ENCODE measurements at regions not wholly inside any gene's neighbourhood (a gene's known extent, or its start where the extent isn't known, plus 50 kb on each side); places are given as distances from the start of the nearest gene placed in this dataset.

- no peaks in the 10 kb centered on the region for H3K36me3 ChIP-seq (ENCODE audit: control insufficient read depth in 4 of 4, insufficient read depth in 4 of 4, low read length in 3 of 4)
- H3K4me3 ChIP-seq (ENCODE audit: control insufficient read depth in 1 of 7, extremely low read depth in 1 of 7, insufficient read depth in 4 of 7, low read depth in 2 of 7, low read length in 6 of 7) = no peak overlapping the region
- DNase-seq = peak; percentile 0 to 26 (median 25)
- H3K27ac ChIP-seq (ENCODE audit: insufficient read depth in 1 of 2, low read depth in 1 of 2, low read length in 2 of 2, poor library complexity in 1 of 2, severe bottlenecking in 2 of 2) = no peak overlapping the region
- H3K9me3 ChIP-seq (ENCODE audit: control extremely low read depth in 1 of 5, control insufficient read depth in 4 of 5, insufficient read depth in 2 of 5, low read depth in 1 of 5, low read length in 4 of 5) = no peaks in the 10 kb centered on the region
- no peaks in the 10 kb centered on the region for H3K27me3 ChIP-seq (replicated peaks in 2 of 5; ENCODE audit: control insufficient read depth in 4 of 5, insufficient read depth in 5 of 5, low read length in 4 of 5)
- CTCF ChIA-PET = interaction anchor here (1.0 kb wide), 1 partner anchor 15 kb away, joined by 3 read pairs; no protein-coding TSS in a partner anchor
- POLR2A ChIA-PET = no interaction called here
- H3K4me1 ChIP-seq (ENCODE audit: control extremely low read depth in 1 of 4, control insufficient read depth in 4 of 4, insufficient read depth in 4 of 4, low read length in 3 of 4) = no peaks in the 10 kb centered on the region
- no CpG with 5 or more reads among the region's 1 CpG for WGBS (ENCODE audit: insufficient coverage)
Measured at GRCh38 chr2:146523196-146523595, 1321.6 kb upstream of the ACVR2A start.

GRCh38 chr2:146506851-146507250 lies 1338.0 kb upstream of the ACVR2A start:
- peak in 1 of 3 donors; percentile 14 for DNase-seq
- no peaks in the 10 kb centered on the region for H3K4me1 ChIP-seq (ENCODE audit: control extremely low read depth in 1 of 4, control insufficient read depth in 4 of 4, insufficient read depth in 4 of 4, low read length in 3 of 4)
- CTCF ChIA-PET = interaction anchor here (1.8 kb wide), 1 partner anchor 18 kb away, joined by 5 read pairs; no protein-coding TSS in a partner anchor
- no peaks in the 10 kb centered on the region for H3K27me3 ChIP-seq (replicated peaks in 2 of 5; ENCODE audit: control insufficient read depth in 4 of 5, insufficient read depth in 5 of 5, low read length in 4 of 5)
- POLR2A ChIA-PET = no interaction called here
- H3K9me3 ChIP-seq (ENCODE audit: control extremely low read depth in 1 of 5, control insufficient read depth in 4 of 5, insufficient read depth in 2 of 5, low read depth in 1 of 5, low read length in 4 of 5) = no peaks in the 10 kb centered on the region
- no peak overlapping the region for H3K4me3 ChIP-seq (ENCODE audit: control insufficient read depth in 1 of 7, extremely low read depth in 1 of 7, insufficient read depth in 4 of 7, low read depth in 2 of 7, low read length in 6 of 7)
- H3K36me3 ChIP-seq (ENCODE audit: control insufficient read depth in 4 of 4, insufficient read depth in 4 of 4, low read length in 3 of 4) = no peaks in the 10 kb centered on the region
- H3K27ac ChIP-seq (ENCODE audit: insufficient read depth in 1 of 2, low read depth in 1 of 2, low read length in 2 of 2, poor library complexity in 1 of 2, severe bottlenecking in 2 of 2) = no peak overlapping the region

GRCh38 chr2:146503366-146503765 lies 1341.5 kb upstream of the ACVR2A start:
- CTCF ChIA-PET = interaction anchor here (0.7 kb wide), 1 partner anchor 48 kb away, joined by 3 read pairs; no protein-coding TSS in a partner anchor
- no CpG with 5 or more reads among the region's 1 CpG for WGBS (ENCODE audit: insufficient coverage)
- POLR2A ChIA-PET = no interaction called here
- H3K4me1 ChIP-seq (ENCODE audit: control extremely low read depth in 1 of 4, control insufficient read depth in 4 of 4, insufficient read depth in 4 of 4, low read length in 3 of 4) = no peaks in the 10 kb centered on the region
- no peak for DNase-seq
- H3K27ac ChIP-seq (ENCODE audit: insufficient read depth in 1 of 2, low read depth in 1 of 2, low read length in 2 of 2, poor library complexity in 1 of 2, severe bottlenecking in 2 of 2) = no peak overlapping the region
- H3K9me3 ChIP-seq (ENCODE audit: control extremely low read depth in 1 of 5, control insufficient read depth in 4 of 5, insufficient read depth in 2 of 5, low read depth in 1 of 5, low read length in 4 of 5) = no peaks in the 10 kb centered on the region
- no peaks in the 10 kb centered on the region for H3K36me3 ChIP-seq (ENCODE audit: control insufficient read depth in 4 of 4, insufficient read depth in 4 of 4, low read length in 3 of 4)
- H3K4me3 ChIP-seq (ENCODE audit: control insufficient read depth in 1 of 7, extremely low read depth in 1 of 7, insufficient read depth in 4 of 7, low read depth in 2 of 7, low read length in 6 of 7) = no peak overlapping the region
- H3K27me3 ChIP-seq (replicated peaks in 2 of 5; ENCODE audit: control insufficient read depth in 4 of 5, insufficient read depth in 5 of 5, low read length in 4 of 5) = no peaks in the 10 kb centered on the region

GRCh38 chr2:146496248-146496647 lies 1348.6 kb upstream of the ACVR2A start:
- H3K4me1 ChIP-seq (ENCODE audit: control extremely low read depth in 1 of 4, control insufficient read depth in 4 of 4, insufficient read depth in 4 of 4, low read length in 3 of 4) = no peaks in the 10 kb centered on the region
- POLR2A ChIA-PET = no interaction called here
- no peaks in the 10 kb centered on the region for H3K27me3 ChIP-seq (replicated peaks in 2 of 5; ENCODE audit: control insufficient read depth in 4 of 5, insufficient read depth in 5 of 5, low read length in 4 of 5)
- H3K27ac ChIP-seq (ENCODE audit: insufficient read depth in 1 of 2, low read depth in 1 of 2, low read length in 2 of 2, poor library complexity in 1 of 2, severe bottlenecking in 2 of 2) = no peak overlapping the region
- no CpG with 5 or more reads among the region's 1 CpG for WGBS (ENCODE audit: insufficient coverage)
- no peaks in the 10 kb centered on the region for H3K36me3 ChIP-seq (ENCODE audit: control insufficient read depth in 4 of 4, insufficient read depth in 4 of 4, low read length in 3 of 4)
- no peak overlapping the region for H3K4me3 ChIP-seq (ENCODE audit: control insufficient read depth in 1 of 7, extremely low read depth in 1 of 7, insufficient read depth in 4 of 7, low read depth in 2 of 7, low read length in 6 of 7)
- CTCF ChIA-PET = no interaction called here
- peaks cover 0 to 7% (median 5%) of the 10 kb centered on the region in 5 experiments for H3K9me3 ChIP-seq (ENCODE audit: control extremely low read depth in 1 of 5, control insufficient read depth in 4 of 5, insufficient read depth in 2 of 5, low read depth in 1 of 5, low read length in 4 of 5)
- DNase-seq = no peak

GRCh38 chr2:146489386-146489785 lies 1355.4 kb upstream of the ACVR2A start:
- CTCF ChIA-PET = no interaction called here
- DNase-seq = no peak
- POLR2A ChIA-PET = no interaction called here
- 100% methylated on average over 1 of the region's 1 CpG for WGBS (ENCODE audit: insufficient coverage)
- H3K9me3 ChIP-seq (ENCODE audit: control extremely low read depth in 1 of 5, control insufficient read depth in 4 of 5, insufficient read depth in 2 of 5, low read depth in 1 of 5, low read length in 4 of 5) = peaks cover 0 to 6% (median 5%) of the 10 kb centered on the region in 5 experiments
- H3K27ac ChIP-seq (ENCODE audit: insufficient read depth in 1 of 2, low read depth in 1 of 2, low read length in 2 of 2, poor library complexity in 1 of 2, severe bottlenecking in 2 of 2) = no peak overlapping the region
- no peaks in the 10 kb centered on the region for H3K4me1 ChIP-seq (ENCODE audit: control extremely low read depth in 1 of 4, control insufficient read depth in 4 of 4, insufficient read depth in 4 of 4, low read length in 3 of 4)
- H3K4me3 ChIP-seq (ENCODE audit: control insufficient read depth in 1 of 7, extremely low read depth in 1 of 7, insufficient read depth in 4 of 7, low read depth in 2 of 7, low read length in 6 of 7) = no peak overlapping the region
- no peaks in the 10 kb centered on the region for H3K36me3 ChIP-seq (ENCODE audit: control insufficient read depth in 4 of 4, insufficient read depth in 4 of 4, low read length in 3 of 4)
- no peaks in the 10 kb centered on the region for H3K27me3 ChIP-seq (replicated peaks in 2 of 5; ENCODE audit: control insufficient read depth in 4 of 5, insufficient read depth in 5 of 5, low read length in 4 of 5)

GRCh38 chr2:146481629-146482028 lies 1363.2 kb upstream of the ACVR2A start:
- Histone ChIP-seq H3K9me3 (ENCODE audit: control extremely low read depth in 1 of 5, control insufficient read depth in 4 of 5, insufficient read depth in 2 of 5, low read depth in 1 of 5, low read length in 4 of 5) (no peaks in the 10 kb centered on the region), H3K27me3 (replicated peaks in 2 of 5; ENCODE audit: control insufficient read depth in 4 of 5, insufficient read depth in 5 of 5, low read length in 4 of 5) (no peaks in the 10 kb centered on the region), H3K36me3 (ENCODE audit: control insufficient read depth in 4 of 4, insufficient read depth in 4 of 4, low read length in 3 of 4) (no peaks in the 10 kb centered on the region), H3K4me1 (ENCODE audit: control extremely low read depth in 1 of 4, control insufficient read depth in 4 of 4, insufficient read depth in 4 of 4, low read length in 3 of 4) (no peaks in the 10 kb centered on the region), H3K4me3 (ENCODE audit: control insufficient read depth in 1 of 7, extremely low read depth in 1 of 7, insufficient read depth in 4 of 7, low read depth in 2 of 7, low read length in 6 of 7) (no peak overlapping the region), H3K27ac (ENCODE audit: insufficient read depth in 1 of 2, low read depth in 1 of 2, low read length in 2 of 2, poor library complexity in 1 of 2, severe bottlenecking in 2 of 2) (no peak overlapping the region)
- POLR2A ChIA-PET = no interaction called here
- whole genome bisulfite sequencing (ENCODE audit: insufficient coverage) = no CpG with 5 or more reads among the region's 1 CpG
- CTCF ChIA-PET = no interaction called here
- DNase-seq = no peak

- Histone ChIP-seq H3K4me1 (ENCODE audit: control extremely low read depth in 1 of 4, control insufficient read depth in 4 of 4, insufficient read depth in 4 of 4, low read length in 3 of 4) (no peaks in the 10 kb centered on the region), H3K27me3 (replicated peaks in 2 of 5; ENCODE audit: control insufficient read depth in 4 of 5, insufficient read depth in 5 of 5, low read length in 4 of 5) (no peaks in the 10 kb centered on the region), H3K36me3 (ENCODE audit: control insufficient read depth in 4 of 4, insufficient read depth in 4 of 4, low read length in 3 of 4) (no peaks in the 10 kb centered on the region), H3K4me3 (ENCODE audit: control insufficient read depth in 1 of 7, extremely low read depth in 1 of 7, insufficient read depth in 4 of 7, low read depth in 2 of 7, low read length in 6 of 7) (no peak overlapping the region), H3K27ac (ENCODE audit: insufficient read depth in 1 of 2, low read depth in 1 of 2, low read length in 2 of 2, poor library complexity in 1 of 2, severe bottlenecking in 2 of 2) (no peak overlapping the region), H3K9me3 (ENCODE audit: control extremely low read depth in 1 of 5, control insufficient read depth in 4 of 5, insufficient read depth in 2 of 5, low read depth in 1 of 5, low read length in 4 of 5) (no peaks in the 10 kb centered on the region)
- ChIA-PET POLR2A (no interaction called here), CTCF (no interaction called here)
- 71% methylated on average over 3 of the region's 5 CpGs for WGBS (ENCODE audit: insufficient coverage)
- no peak for DNase-seq
Measured at GRCh38 chr2:146477383-146477782, 1367.4 kb upstream of the ACVR2A start.

All from common myeloid progenitor, CD34-positive (primary cell).